RWPE2 (cell line): ENCODE measurements at regions not wholly inside any gene's neighbourhood (a gene's known extent, or its start where the extent isn't known, plus 50 kb on each side); places are given as distances from the start of the nearest gene placed in this dataset.
A peak's percentile ranks its signal among the peaks of the same experiment; 100 is the strongest.

Source experiments
- ATAC-seq: fragments of 200-7000 bp; cut with Tn5 transposase; 3 replicates; pipeline ENCODE4 v1.9.1; 2021; ENCODE audit warnings: low read depth
- DNase-seq: peaks from one replicate; pipeline ENCODE4 v3.0.0-alpha.2; 2020; ENCODE audit warnings: low spot score
- H3K27ac ChIP-seq: fragments of 450-650 bp; 2 replicates; pipeline ENCODE4 v1.5.1; 2017; ENCODE audit warnings: mild to moderate bottlenecking; ENCODE audit not compliant: poor library complexity, severe bottlenecking
- H3K27me3 ChIP-seq: fragments of 250-450 bp; sonication (Bioruptor Pico); 2 replicates; pipeline ENCODE4 v1.5.1; 2021; ENCODE audit warnings: mild to moderate bottlenecking, moderate library complexity; ENCODE audit not compliant: insufficient read depth, poor library complexity, severe bottlenecking
- H3K36me3 ChIP-seq: fragments of 250-450 bp; sonication (Bioruptor Pico); 2 replicates; pipeline ENCODE4 v1.5.1; 2020; ENCODE audit warnings: low read depth, mild to moderate bottlenecking, moderate library complexity
- H3K4me1 ChIP-seq: fragments of 250-450 bp; sonication (Bioruptor Pico); 2 replicates; pipeline ENCODE4 v1.5.1; 2021; ENCODE audit warnings: mild to moderate bottlenecking, moderate library complexity; ENCODE audit not compliant: insufficient read depth, poor library complexity, severe bottlenecking
- H3K4me3 ChIP-seq: fragments of 250-450 bp; sonication (Bioruptor Pico); 2 replicates; pipeline ENCODE4 v1.5.1; 2021; ENCODE audit warnings: mild to moderate bottlenecking, moderate library complexity; ENCODE audit not compliant: severe bottlenecking
- H3K9me3 ChIP-seq: fragments of 250-450 bp; sonication (Bioruptor Pico); 2 replicates; pipeline ENCODE4 v1.5.1; 2021; ENCODE audit warnings: mild to moderate bottlenecking, moderate library complexity; ENCODE audit not compliant: severe bottlenecking
- CTCF ChIP-seq: fragments of 450-650 bp; IDR thresholded peaks from one replicate; pipeline ENCODE4 v1.5.1; 2017; ENCODE audit warnings: mild to moderate bottlenecking, moderate library complexity; ENCODE audit not compliant: poor library complexity, severe bottlenecking

- H3K4me3 ChIP-seq: no peak overlapping the region
- DNase-seq: no peak
- no peak for TF ChIP-seq CTCF
- no peaks in the 10 kb centered on the region for H3K27me3 ChIP-seq
- peak overlapping the region; percentile 86 for H3K27ac ChIP-seq
- no peak for ATAC-seq
- peaks cover 20% of the 10 kb centered on the region for H3K4me1 ChIP-seq
- no peaks in the 10 kb centered on the region for H3K36me3 ChIP-seq
- H3K9me3 ChIP-seq: no peaks in the 10 kb centered on the region
Observed at GRCh38 chr2:43168016-43168369, 58.4 kb downstream of the ZFP36L2 start.

GRCh38 chr2:43165378-43166069 lies 60.9 kb downstream of the ZFP36L2 start:
- Histone ChIP-seq H3K27ac (no peak overlapping the region), H3K4me3 (no peak overlapping the region), H3K27me3 (no peaks in the 10 kb centered on the region), H3K4me1 (peaks cover 20% of the 10 kb centered on the region), H3K9me3 (no peaks in the 10 kb centered on the region), H3K36me3 (no peaks in the 10 kb centered on the region)
- ATAC-seq (no peak), DNase-seq (no peak)
- no peak for TF ChIP-seq CTCF

- H3K27ac ChIP-seq: no peak overlapping the region
- H3K36me3 ChIP-seq: no peaks in the 10 kb centered on the region
- H3K4me3 ChIP-seq: no peak overlapping the region
- no peak for DNase-seq
- no peaks in the 10 kb centered on the region for H3K27me3 ChIP-seq
- TF ChIP-seq CTCF: no peak
- no peaks in the 10 kb centered on the region for H3K9me3 ChIP-seq
- H3K4me1 ChIP-seq: peaks cover 25% of the 10 kb centered on the region
- ATAC-seq: no peak
Observed at GRCh38 chr2:43164686-43165085, 61.7 kb downstream of the ZFP36L2 start.

GRCh38 chr2:43163584-43164270 lies 62.7 kb downstream of the ZFP36L2 start:
- Histone ChIP-seq H3K9me3 (no peaks in the 10 kb centered on the region), H3K27ac (no peak overlapping the region), H3K4me3 (no peak overlapping the region), H3K4me1 (peaks cover 24% of the 10 kb centered on the region), H3K36me3 (no peaks in the 10 kb centered on the region), H3K27me3 (no peaks in the 10 kb centered on the region)
- no peak for DNase-seq
- no peak for TF ChIP-seq CTCF
- no peak for ATAC-seq

- Histone ChIP-seq H3K36me3 (no peaks in the 10 kb centered on the region), H3K4me3 (no peak overlapping the region), H3K4me1 (peaks cover 27% of the 10 kb centered on the region), H3K27ac (no peak overlapping the region), H3K9me3 (no peaks in the 10 kb centered on the region), H3K27me3 (no peaks in the 10 kb centered on the region)
- no peak for DNase-seq
- ATAC-seq: no peak
- TF ChIP-seq CTCF: no peak
Observed at GRCh38 chr2:43162511-43162776, 64.0 kb downstream of the ZFP36L2 start.
